Uterus (tissue), 3 donors: ENCODE measurements at regions not wholly inside any gene's neighbourhood (a gene's known extent, or its start where the extent isn't known, plus 50 kb on each side); places are given as distances from the start of the nearest gene placed in this dataset.

ENCODE experiments used
- DNase-seq, 2 donors: peaks; one replicate each; pipeline ENCODE4 v3.0.0-alpha.2; 2019 to 2020
- H3K27ac ChIP-seq, 2 donors: fragments of 200-600 bp; sonication (generic); 1 replicate in 1 of 2; 2 replicates in 1 of 2; pipeline ENCODE4 v1.5.1; 2016 to 2018
- H3K27me3 ChIP-seq, 2 donors: fragments of 200-600 bp; sonication (generic); one replicate each; pipeline ENCODE4 v1.5.1; 2018 to 2019; ENCODE audit warnings: control low read depth in 1 of 2
- H3K36me3 ChIP-seq, 2 donors: fragments of 200-600 bp; sonication (generic); one replicate each; pipeline ENCODE4 v1.5.1; 2019; ENCODE audit warnings: control low read depth in 1 of 2
- H3K4me1 ChIP-seq, 2 donors: fragments of 200-600 bp; sonication (generic); one replicate each; pipeline ENCODE4 v1.5.1; 2018 to 2019; ENCODE audit warnings: control low read depth in 1 of 2
- H3K4me3 ChIP-seq, 2 donors: fragments of 200-600 bp; sonication (generic); 1 replicate in 1 of 2; 2 replicates in 1 of 2; pipeline ENCODE4 v1.5.1; 2018 to 2019; ENCODE audit warnings: mild to moderate bottlenecking in 1 of 2
- H3K9me3 ChIP-seq, 2 donors: fragments of 200-600 bp; sonication (generic); one replicate each; pipeline ENCODE4 v1.5.1; 2019; ENCODE audit warnings: control low read depth in 1 of 2
- CTCF ChIP-seq, 4 experiments: fragments of 200-600 bp in 2 of 4; fragments of 450-650 bp in 2 of 4; sonication (generic) in 2 of 4; IDR thresholded peaks; one replicate each; pipeline ENCODE4 v1.5.1; 2016 to 2019; ENCODE audit warnings: antibody characterized with exemption in 4 of 4, mild to moderate bottlenecking in 2 of 4, moderate library complexity in 1 of 4
- POLR2A ChIP-seq, 2 donors: fragments of 450-650 bp; IDR thresholded peaks; one replicate each; pipeline ENCODE4 v1.6.1; 2016; ENCODE audit warnings: antibody characterized with exemption in 2 of 2, mild to moderate bottlenecking in 1 of 2, moderate library complexity in 1 of 2
- intact Hi-C: fragments of 100-400 bp; cut with DNase I; formaldehyde crosslinking; loops from one replicate; pipeline ENCODE4 v1.15.1; 2023; ENCODE audit warnings: low total_unique reads
- donor health status: DM: yes; HTN: yes; CAD: no.

- H3K27me3 ChIP-seq: no peaks in the 10 kb centered on the region
- H3K9me3 ChIP-seq: no peaks in the 10 kb centered on the region
- H3K36me3 ChIP-seq: no peaks in the 10 kb centered on the region
- no peaks in the 10 kb centered on the region for H3K4me1 ChIP-seq
- no peak for TF ChIP-seq CTCF (IDR thresholded peaks at IDR 0.05)
- no peak for TF ChIP-seq POLR2A (IDR thresholded peaks at IDR 0.05)
- intact Hi-C loops: no loop called here
- no peak overlapping the region for H3K27ac ChIP-seq
- H3K4me3 ChIP-seq: no peak overlapping the region
- peak in 1 of 2 donors; percentile 14 for DNase-seq
These were observed 85.0 kb upstream of the STAC start for GRCh38 chr3:36295296-36295695.

- DNase-seq: no peak
- TF ChIP-seq CTCF (IDR thresholded peaks at IDR 0.05) (no peak), POLR2A (IDR thresholded peaks at IDR 0.05) (no peak)
- no peaks in the 10 kb centered on the region for H3K4me1 ChIP-seq
- H3K27me3 ChIP-seq: no peaks in the 10 kb centered on the region
- intact Hi-C loops: no loop called here
- no peak overlapping the region for H3K27ac ChIP-seq
- H3K9me3 ChIP-seq: no peaks in the 10 kb centered on the region
- H3K36me3 ChIP-seq: no peaks in the 10 kb centered on the region
- no peak overlapping the region for H3K4me3 ChIP-seq
These were observed 83.1 kb upstream of the STAC start for GRCh38 chr3:36297195-36297594.

- H3K4me3 ChIP-seq: no peak overlapping the region
- no peaks in the 10 kb centered on the region for H3K27me3 ChIP-seq
- no peaks in the 10 kb centered on the region for H3K4me1 ChIP-seq
- H3K27ac ChIP-seq: no peak overlapping the region
- DNase-seq: no peak
- intact Hi-C loops: no loop called here
- TF ChIP-seq POLR2A (IDR thresholded peaks at IDR 0.05) (no peak), CTCF (IDR thresholded peaks at IDR 0.05) (no peak)
- H3K9me3 ChIP-seq: no peaks in the 10 kb centered on the region
- H3K36me3 ChIP-seq: no peaks in the 10 kb centered on the region
These were observed 82.1 kb upstream of the STAC start for GRCh38 chr3:36298188-36298587.

- no peaks in the 10 kb centered on the region for H3K36me3 ChIP-seq
- no peak overlapping the region for H3K4me3 ChIP-seq
- TF ChIP-seq CTCF (IDR thresholded peaks at IDR 0.05) (no peak), POLR2A (IDR thresholded peaks at IDR 0.05) (no peak)
- no peak overlapping the region for H3K27ac ChIP-seq
- no peaks in the 10 kb centered on the region for H3K27me3 ChIP-seq
- H3K4me1 ChIP-seq: no peaks in the 10 kb centered on the region
- intact Hi-C loops: no loop called here
- no peaks in the 10 kb centered on the region for H3K9me3 ChIP-seq
- DNase-seq: no peak
These were observed 78.2 kb upstream of the STAC start for GRCh38 chr3:36302158-36302509.

GRCh38 chr3:36302626-36303025 is 77.7 kb upstream of the STAC start:
- intact Hi-C loops: no loop called here
- H3K9me3 ChIP-seq: no peaks in the 10 kb centered on the region
- no peaks in the 10 kb centered on the region for H3K4me1 ChIP-seq
- no peaks in the 10 kb centered on the region for H3K36me3 ChIP-seq
- no peak for TF ChIP-seq POLR2A (IDR thresholded peaks at IDR 0.05)
- no peak for TF ChIP-seq CTCF (IDR thresholded peaks at IDR 0.05)
- no peak for DNase-seq
- H3K4me3 ChIP-seq: no peak overlapping the region
- H3K27ac ChIP-seq: no peak overlapping the region
- H3K27me3 ChIP-seq: no peaks in the 10 kb centered on the region
